ENCODE measurements at regions not wholly inside any gene's neighbourhood (a gene's known extent, or its start where the extent isn't known, plus 50 kb on each side); places are given as distances from the start of the nearest gene placed in this dataset.

DNA sequence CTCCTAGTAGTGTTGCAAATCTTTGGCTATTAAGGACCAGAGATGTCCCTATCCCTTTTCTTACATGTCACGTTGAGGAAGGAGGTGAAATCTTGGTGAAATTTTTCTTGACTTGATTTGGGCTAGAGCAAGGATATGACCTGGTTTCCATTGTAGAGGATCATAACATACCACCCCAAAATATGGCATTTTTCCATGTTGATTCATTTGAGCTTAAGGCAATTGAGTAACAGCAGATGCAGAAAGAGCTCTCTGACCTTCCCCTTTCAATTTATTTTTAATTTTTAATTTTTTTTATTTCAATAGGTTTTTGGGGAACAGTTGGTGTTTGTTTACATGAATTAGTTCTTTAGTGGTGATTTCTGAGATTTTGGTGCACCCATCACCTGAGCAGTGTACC, 61.2 kb upstream of the MAP1B start:
- no peak for DNase-seq (ENCODE audit: low spot score)

DNA sequence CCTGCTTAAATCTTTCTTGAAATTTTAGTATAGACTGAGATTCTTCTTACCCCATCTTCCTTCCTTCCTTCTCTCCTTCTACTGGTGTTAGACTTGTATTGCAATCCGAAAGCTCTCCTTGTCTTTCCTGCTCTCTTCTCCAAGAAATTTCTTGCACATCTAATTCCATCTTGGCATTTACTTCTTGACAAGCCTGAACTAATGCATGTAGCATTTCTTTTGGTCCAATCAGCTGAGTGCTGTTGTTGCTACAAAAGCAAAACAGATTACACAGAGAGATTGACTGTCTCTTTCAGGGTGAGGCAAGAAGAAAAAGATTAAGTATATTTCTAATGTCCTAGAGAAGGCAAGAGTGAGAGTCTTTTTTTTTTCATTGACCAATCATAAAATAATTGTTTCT, 51.6 kb upstream of the MAP1B start:
- no peak for DNase-seq (ENCODE audit: low spot score)
